ENCODE measurements at regions not wholly inside any gene's neighbourhood (a gene's known extent, or its start where the extent isn't known, plus 50 kb on each side); places are given as distances from the start of the nearest gene placed in this dataset.
A peak's percentile ranks its signal among the peaks of the same experiment; 100 is the strongest.

DNA sequence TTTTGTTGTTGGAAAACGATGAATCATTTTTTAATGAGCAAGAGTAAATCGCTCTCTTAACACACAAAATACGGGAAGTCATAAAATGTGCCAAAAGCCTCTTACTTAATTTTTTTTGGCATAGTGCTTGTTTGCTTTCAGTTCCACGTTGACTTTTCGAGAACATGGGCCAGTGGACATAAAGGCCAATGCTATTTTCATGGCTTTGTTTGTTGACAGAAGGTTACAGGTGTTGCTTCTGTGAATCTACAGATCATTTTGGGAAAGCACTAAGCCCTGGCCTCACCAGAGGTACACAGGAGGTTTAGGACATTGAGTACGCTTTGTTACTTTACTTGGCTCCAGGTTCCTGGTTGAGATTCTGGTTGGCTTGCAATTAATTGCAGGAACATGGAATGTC, 199.4 kb upstream of the HMCN1 start:
- Histone ChIP-seq H3K4me3 (peak overlapping the region; percentile 31), H3K27me3 (replicated peaks; ENCODE audit: insufficient read depth) (no peaks in the 10 kb centered on the region), H3K27ac (peak overlapping the region in 1 of 2 donors; percentile 15), H3K9me3 (no peaks in the 10 kb centered on the region), H3K36me3 (no peaks in the 10 kb centered on the region), H3K4me1 (ENCODE audit: control insufficient read depth in 1 of 2, low read depth in 2 of 2) (peaks cover 13 to 14% of the 10 kb centered on the region in 2 donors)
- TF ChIP-seq, protein P1, sequence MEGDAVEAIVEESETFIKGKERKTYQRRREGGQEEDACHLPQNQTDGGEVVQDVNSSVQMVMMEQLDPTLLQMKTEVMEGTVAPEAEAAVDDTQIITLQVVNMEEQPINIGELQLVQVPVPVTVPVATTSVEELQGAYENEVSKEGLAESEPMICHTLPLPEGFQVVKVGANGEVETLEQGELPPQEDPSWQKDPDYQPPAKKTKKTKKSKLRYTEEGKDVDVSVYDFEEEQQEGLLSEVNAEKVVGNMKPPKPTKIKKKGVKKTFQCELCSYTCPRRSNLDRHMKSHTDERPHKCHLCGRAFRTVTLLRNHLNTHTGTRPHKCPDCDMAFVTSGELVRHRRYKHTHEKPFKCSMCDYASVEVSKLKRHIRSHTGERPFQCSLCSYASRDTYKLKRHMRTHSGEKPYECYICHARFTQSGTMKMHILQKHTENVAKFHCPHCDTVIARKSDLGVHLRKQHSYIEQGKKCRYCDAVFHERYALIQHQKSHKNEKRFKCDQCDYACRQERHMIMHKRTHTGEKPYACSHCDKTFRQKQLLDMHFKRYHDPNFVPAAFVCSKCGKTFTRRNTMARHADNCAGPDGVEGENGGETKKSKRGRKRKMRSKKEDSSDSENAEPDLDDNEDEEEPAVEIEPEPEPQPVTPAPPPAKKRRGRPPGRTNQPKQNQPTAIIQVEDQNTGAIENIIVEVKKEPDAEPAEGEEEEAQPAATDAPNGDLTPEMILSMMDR (IDR thresholded peaks at IDR 0.05), result no peak
- DNase-seq (ENCODE audit: low spot score) (no peak), ATAC-seq (ENCODE audit: insufficient number of reproducible peaks, low FRiP score, low read depth) (no peak)

DNA sequence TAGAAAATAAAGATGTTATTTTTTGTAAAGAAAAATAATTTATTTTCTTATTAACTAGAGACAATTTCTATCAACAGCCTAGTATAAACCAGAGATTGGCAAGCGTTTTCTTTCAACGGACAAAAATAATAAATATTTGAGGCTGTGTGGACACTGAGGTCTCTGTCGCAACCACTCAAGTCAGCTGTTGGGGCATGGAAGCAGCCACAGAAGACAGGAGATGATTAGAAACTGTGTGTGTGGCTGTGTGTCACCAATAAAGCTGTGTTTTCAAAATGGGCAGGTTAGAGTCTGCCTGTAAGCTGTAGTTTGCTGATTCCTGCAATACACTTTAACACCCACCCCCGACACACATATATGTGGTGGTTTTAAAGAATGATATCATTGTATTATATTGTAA, 200.6 kb upstream of the HMCN1 start:
- DNase-seq (ENCODE audit: low spot score), result no peak
- Histone ChIP-seq H3K27ac (no peak overlapping the region), H3K9me3 (no peaks in the 10 kb centered on the region), H3K36me3 (no peaks in the 10 kb centered on the region), H3K27me3 (replicated peaks; ENCODE audit: insufficient read depth) (no peaks in the 10 kb centered on the region), H3K4me3 (no peak overlapping the region), H3K4me1 (ENCODE audit: control insufficient read depth in 1 of 2, low read depth in 2 of 2) (peaks cover 13 to 14% of the 10 kb centered on the region in 2 donors)
- ATAC-seq (ENCODE audit: insufficient number of reproducible peaks, low FRiP score, low read depth), result no peak
- TF ChIP-seq, protein P1 (IDR thresholded peaks at IDR 0.05), result no peak

DNA sequence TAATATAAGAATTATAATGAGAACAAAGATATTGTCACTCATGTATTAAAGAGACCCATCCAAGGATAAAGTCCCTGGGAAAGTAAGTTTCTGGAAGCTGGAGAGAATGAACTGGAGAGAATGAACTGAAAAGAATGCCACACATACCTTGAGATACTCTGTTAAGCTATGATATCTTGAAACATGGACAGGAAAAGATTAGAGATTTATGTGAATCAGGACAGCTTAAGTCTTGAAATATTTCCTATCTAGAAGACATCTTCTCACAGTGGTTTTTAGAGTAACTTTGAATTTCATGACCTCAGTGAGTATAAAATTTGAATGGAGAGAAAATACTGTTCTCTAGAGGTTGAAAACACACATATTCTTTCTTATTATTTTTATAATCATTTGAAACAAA, 201.3 kb upstream of the HMCN1 start:
- no peaks in the 10 kb centered on the region for H3K36me3 ChIP-seq
- peaks cover 13 to 14% of the 10 kb centered on the region in 2 donors for H3K4me1 ChIP-seq (ENCODE audit: control insufficient read depth in 1 of 2, low read depth in 2 of 2)
- no peak overlapping the region for H3K4me3 ChIP-seq
- no peak for ATAC-seq (ENCODE audit: insufficient number of reproducible peaks, low FRiP score, low read depth)
- H3K27ac ChIP-seq, result no peak overlapping the region
- H3K27me3 ChIP-seq (replicated peaks; ENCODE audit: insufficient read depth), result no peaks in the 10 kb centered on the region
- DNase-seq (ENCODE audit: low spot score), result no peak
- TF ChIP-seq, protein P1 (IDR thresholded peaks at IDR 0.05), result no peak
- H3K9me3 ChIP-seq, result no peaks in the 10 kb centered on the region

DNA sequence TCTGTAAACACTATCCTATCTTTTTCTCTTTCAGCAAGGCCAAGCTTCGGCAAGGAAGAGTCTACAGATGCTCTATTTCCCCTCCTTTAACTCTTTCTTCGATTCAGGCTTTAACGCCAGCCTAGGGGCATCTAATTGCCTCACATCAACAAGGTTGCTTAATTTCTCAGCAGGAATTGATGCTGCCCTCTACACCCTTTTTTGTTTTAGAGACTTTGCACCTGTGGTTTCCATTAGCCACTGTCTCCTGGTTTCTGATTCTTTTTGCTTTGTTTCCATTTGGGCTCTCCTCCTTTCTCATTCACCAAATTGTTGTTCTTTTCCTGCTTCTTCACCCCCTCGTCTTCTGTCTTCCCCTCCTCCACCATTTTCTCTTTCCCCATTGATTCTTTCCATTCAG, 202.4 kb upstream of the HMCN1 start:
- Histone ChIP-seq H3K4me1 (ENCODE audit: control insufficient read depth in 1 of 2, low read depth in 2 of 2) (peaks cover 13 to 14% of the 10 kb centered on the region in 2 donors), H3K27ac (no peak overlapping the region), H3K36me3 (no peaks in the 10 kb centered on the region), H3K4me3 (no peak overlapping the region), H3K27me3 (replicated peaks; ENCODE audit: insufficient read depth) (no peaks in the 10 kb centered on the region), H3K9me3 (no peaks in the 10 kb centered on the region)
- TF ChIP-seq, protein P1 (IDR thresholded peaks at IDR 0.05), result no peak
- DNase-seq (ENCODE audit: low spot score), result no peak
- ATAC-seq (ENCODE audit: insufficient number of reproducible peaks, low FRiP score, low read depth), result no peak

DNA sequence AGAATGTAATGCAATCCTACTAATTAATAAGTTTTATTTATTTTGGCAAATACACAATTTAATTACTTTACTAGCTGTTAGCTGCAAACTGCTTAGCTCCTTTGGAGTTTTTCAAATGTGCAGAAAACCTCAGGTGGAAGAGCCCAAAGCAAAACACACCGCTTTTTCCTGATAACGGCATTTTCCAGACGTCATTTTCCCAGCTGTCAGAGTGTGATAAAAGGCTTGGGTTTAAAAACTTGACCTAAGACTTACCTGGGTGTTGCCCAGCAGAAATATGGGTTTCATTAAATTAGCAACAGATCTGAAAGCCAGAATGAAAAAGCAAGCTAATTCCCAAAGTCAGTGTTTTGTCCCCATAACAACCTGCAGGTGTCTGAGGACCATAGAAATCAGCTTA, 204.0 kb upstream of the HMCN1 start:
- Histone ChIP-seq H3K9me3 (no peaks in the 10 kb centered on the region), H3K4me3 (no peak overlapping the region), H3K36me3 (no peaks in the 10 kb centered on the region), H3K27ac (no peak overlapping the region), H3K27me3 (replicated peaks; ENCODE audit: insufficient read depth) (no peaks in the 10 kb centered on the region), H3K4me1 (ENCODE audit: control insufficient read depth in 1 of 2, low read depth in 2 of 2) (peaks cover 10 to 11% of the 10 kb centered on the region in 2 donors)
- no peak for ATAC-seq (ENCODE audit: insufficient number of reproducible peaks, low FRiP score, low read depth)
- no peak for DNase-seq (ENCODE audit: low spot score)
- TF ChIP-seq, protein P1 (IDR thresholded peaks at IDR 0.05), result no peak

Measured in thoracic aorta (tissue), 2 donors.